ENCODE measurements at regions not wholly inside any gene's neighbourhood (a gene's known extent, or its start where the extent isn't known, plus 50 kb on each side); places are given as distances from the start of the nearest gene placed in this dataset.

GRCh38 chr10:45553613-45554012, 119.0 kb downstream of the ZFAND4 start:
- TF ChIP-seq BHLHE40 (IDR thresholded peaks at IDR 0.05; ENCODE audit: borderline replicate concordance): no peak
- no peak for TF ChIP-seq NFRKB (IDR thresholded peaks at IDR 0.05)
- no peak for TF ChIP-seq FOXM1 (IDR thresholded peaks at IDR 0.05; ENCODE audit: borderline replicate concordance)
- TF ChIP-seq ARNT (IDR thresholded peaks at IDR 0.05): no peak
- no peak for TF ChIP-seq CTBP1 (IDR thresholded peaks at IDR 0.05; ENCODE audit: borderline replicate concordance)
- no peak for TF ChIP-seq SP1 (IDR thresholded peaks at IDR 0.05)
- TF ChIP-seq FOXK2 (IDR thresholded peaks at IDR 0.05): no peak
- TF ChIP-seq ELF4 (IDR thresholded peaks at IDR 0.05): no peak
- no peak for TF ChIP-seq ZNF384 (IDR thresholded peaks at IDR 0.05)
- no peak for TF ChIP-seq FOXA1 (IDR thresholded peaks at IDR 0.05)
- no peak for TF ChIP-seq TARDBP (IDR thresholded peaks at IDR 0.05)
- TF ChIP-seq HDGF (IDR thresholded peaks at IDR 0.05; ENCODE audit: borderline replicate concordance): no peak
- TF ChIP-seq L3MBTL2 (conservative IDR thresholded peaks at IDR 0.05): no peak
